ENCODE measurements at regions not wholly inside any gene's neighbourhood (a gene's known extent, or its start where the extent isn't known, plus 50 kb on each side); places are given as distances from the start of the nearest gene placed in this dataset.

GRCh38 chr4:179509489-179509888 is 2067.3 kb upstream of the AGA start:
- FAIRE-seq = no peak

- no peak for FAIRE-seq
Observed at GRCh38 chr4:179521952-179522351, 2079.7 kb upstream of the AGA start.

GRCh38 chr4:179530958-179531357 is 2088.7 kb upstream of the AGA start:
- FAIRE-seq = no peak

GRCh38 chr4:179536694-179537093 is 2094.5 kb upstream of the AGA start:
- no peak for FAIRE-seq

- no peak for FAIRE-seq
Observed at GRCh38 chr4:179539641-179540040, 2097.4 kb upstream of the AGA start.

GRCh38 chr4:179543771-179544170 is 2101.5 kb upstream of the AGA start:
- FAIRE-seq = no peak

GRCh38 chr4:179544496-179544895 is 2102.3 kb upstream of the AGA start:
- FAIRE-seq = no peak

GRCh38 chr4:179552131-179552530 is 2109.9 kb upstream of the AGA start:
- FAIRE-seq = no peak

GRCh38 chr4:179563741-179564140 is 2121.5 kb upstream of the AGA start:
- no peak for FAIRE-seq

- FAIRE-seq = no peak
Observed at GRCh38 chr4:179569549-179569948, 2127.3 kb upstream of the AGA start.

GRCh38 chr4:179582164-179582905 is 2140.1 kb upstream of the AGA start:
- FAIRE-seq = no peak

- no peak for FAIRE-seq
Observed at GRCh38 chr4:179583221-179583620, 2141.0 kb upstream of the AGA start.

- FAIRE-seq = no peak
Observed at GRCh38 chr4:179584101-179584500, 2141.9 kb upstream of the AGA start.

GRCh38 chr4:179585761-179586160 is 2143.5 kb upstream of the AGA start:
- FAIRE-seq = no peak

GRCh38 chr4:179586460-179586859 is 2144.2 kb upstream of the AGA start:
- no peak for FAIRE-seq

GRCh38 chr4:179595671-179596410 is 2153.6 kb upstream of the AGA start:
- FAIRE-seq = no peak

- FAIRE-seq = no peak
Observed at GRCh38 chr4:179596621-179597020, 2154.4 kb upstream of the AGA start.

GRCh38 chr4:179597301-179597700 is 2155.1 kb upstream of the AGA start:
- FAIRE-seq = no peak

GRCh38 chr4:179601671-179602070 is 2159.4 kb upstream of the AGA start:
- no peak for FAIRE-seq

- no peak for FAIRE-seq
Observed at GRCh38 chr4:179605196-179605595, 2163.0 kb upstream of the AGA start.

GRCh38 chr4:179607003-179607402 is 2164.8 kb upstream of the AGA start:
- FAIRE-seq = no peak

GRCh38 chr4:179615704-179616103 is 2173.5 kb upstream of the AGA start:
- FAIRE-seq = no peak

- FAIRE-seq = no peak
Observed at GRCh38 chr4:179618966-179619365, 2176.7 kb upstream of the AGA start.

GRCh38 chr4:179624768-179625181 is 2182.5 kb upstream of the AGA start:
- FAIRE-seq = no peak

GRCh38 chr4:179625406-179625805 is 2183.2 kb upstream of the AGA start:
- no peak for FAIRE-seq

Data from G401.6 (cell line).